Spleen (tissue), 11 donors: ENCODE measurements at regions not wholly inside any gene's neighbourhood (a gene's known extent, or its start where the extent isn't known, plus 50 kb on each side); places are given as distances from the start of the nearest gene placed in this dataset.

ENCODE experiments used
- DNase-seq: peaks from one replicate; pipeline ENCODE4 v3.0.0-alpha.2; 2020
- H3K27ac ChIP-seq, 8 donors: fragments of 200-600 bp; sonication (generic) in 7 of 8; 1 replicate in 4 of 8; 2 replicates in 4 of 8; pipeline versions ENCODE4 v1.5.0 to v1.8.0; 2016 to 2021; ENCODE audit warnings: inconsistent platforms in 4 of 8, mild to moderate bottlenecking in 4 of 8, moderate library complexity in 1 of 8
- H3K27me3 ChIP-seq, 7 donors: fragments of 200-600 bp; sonication (generic) in 6 of 7; replicated peaks in 1 of 7; 1 replicate in 4 of 7; 2 replicates in 3 of 7; pipeline versions ENCODE4 v1.5.0 to v1.8.0; 2016 to 2021; ENCODE audit warnings: inconsistent platforms in 3 of 7, mild to moderate bottlenecking in 1 of 7
- H3K36me3 ChIP-seq, 6 donors: fragments of 200-600 bp; sonication (generic) in 5 of 6; 1 replicate in 4 of 6; 2 replicates in 2 of 6; pipeline versions ENCODE4 v1.5.0 to v1.8.0; 2016 to 2021; ENCODE audit warnings: inconsistent platforms in 2 of 6
- H3K4me1 ChIP-seq, 6 donors: fragments of 200-600 bp; sonication (generic) in 5 of 6; 1 replicate in 3 of 6; 2 replicates in 3 of 6; pipeline versions ENCODE4 v1.5.0 to v1.8.0; 2016 to 2021; ENCODE audit warnings: inconsistent platforms in 3 of 6
- H3K4me3 ChIP-seq, 8 donors: fragments of 200-600 bp; sonication (generic) in 7 of 8; 1 replicate in 4 of 8; 2 replicates in 4 of 8; pipeline versions ENCODE4 v1.5.0 to v1.8.0; 2016 to 2021; ENCODE audit warnings: inconsistent platforms in 4 of 8, mild to moderate bottlenecking in 4 of 8, moderate library complexity in 2 of 8
- H3K9me3 ChIP-seq, 8 donors: fragments of 200-600 bp; sonication (generic) in 7 of 8; 1 replicate in 4 of 8; 2 replicates in 4 of 8; pipeline versions ENCODE4 v1.5.0 to v1.8.0; 2016 to 2021; ENCODE audit warnings: inconsistent platforms in 4 of 8
- CTCF ChIP-seq, 11 experiments: fragments of 200-600 bp in 7 of 11; fragments of 450-650 bp in 4 of 11; sonication (generic) in 4 of 11; IDR thresholded peaks in 8 of 11; conservative IDR thresholded peaks in 3 of 11; 1 replicate in 7 of 11; 2 replicates in 4 of 11; pipeline versions ENCODE4 v1.4.0 to v1.8.0; 2016 to 2021; ENCODE audit warnings: antibody characterized with exemption in 11 of 11, inconsistent platforms in 4 of 11, mild to moderate bottlenecking in 1 of 11
- POLR2A ChIP-seq, 3 donors: fragments of 450-650 bp; IDR thresholded peaks; one replicate each; pipeline ENCODE4 v1.5.1; 2017; ENCODE audit warnings: antibody characterized with exemption in 3 of 3, mild to moderate bottlenecking in 1 of 3
- POLR2AphosphoS5 ChIP-seq, 3 donors: sonication (generic); formaldehyde crosslinking; IDR thresholded peaks; one replicate each; pipeline ENCODE4 v1.5.1; 2017; ENCODE audit warnings: antibody characterized with exemption in 3 of 3
- WGBS, 5 donors: extraction: QIAGEN DNeasy Blood & Tissue Kit in 3 of 5; methylation state at CpG; one replicate each; pipeline versions ENCODE4 v1.1.5 to v1.1.7; 2013 to 2018; 5-methylcytosine and 5-hydroxymethylcytosine counted together
- intact Hi-C: fragments of 100-400 bp; cut with DNase I; formaldehyde crosslinking; loops from one replicate; pipeline ENCODE4 v1.15.0; 2023; ENCODE audit warnings: low total_unique reads
- donor health status: healthy with polysubstance abuse.
- donor health status: DM: no; HTN: no; CAD: no; lungs with moderate emphysema.
- donor health status: DM: no; HTN: no; CAD: no.
- donor health status: Bipolar disorder and iron deficiency.
- donor health status: healthy.
- donor health status: DM: no; HTN: no; CAD: no.
- donor health status: DM: yes; HTN: yes; CAD: no.

- H3K27ac ChIP-seq, result no peak overlapping the region
- intact Hi-C loops, result no loop called here
- 59 to 85% (median 73%) methylated on average over 3 of the region's 3 CpGs for WGBS, 5 donors
- no peaks in the 10 kb centered on the region for H3K36me3 ChIP-seq
- peaks cover 0 to 15% (median 0%) of the 10 kb centered on the region in 8 donors for H3K9me3 ChIP-seq
- H3K4me1 ChIP-seq, result no peaks in the 10 kb centered on the region
- DNase-seq, result no peak
- TF ChIP-seq POLR2AphosphoS5 (IDR thresholded peaks at IDR 0.05), result no peak
- no peak for TF ChIP-seq CTCF (IDR thresholded peaks at IDR 0.05 in 8 of 11, conservative IDR thresholded peaks at IDR 0.05 in 3 of 11)
- TF ChIP-seq POLR2A (IDR thresholded peaks at IDR 0.05), result no peak
- no peak overlapping the region for H3K4me3 ChIP-seq
- no peaks in the 10 kb centered on the region for H3K27me3 ChIP-seq
Observed at GRCh38 chr4:144442713-144443112, 203.2 kb upstream of the HHIP start.

GRCh38 chr4:144449611-144450010, 196.3 kb upstream of the HHIP start:
- TF ChIP-seq POLR2AphosphoS5 (IDR thresholded peaks at IDR 0.05) (no peak), POLR2A (IDR thresholded peaks at IDR 0.05) (no peak), CTCF (IDR thresholded peaks at IDR 0.05 in 8 of 11, conservative IDR thresholded peaks at IDR 0.05 in 3 of 11) (no peak)
- peak overlapping the region in 1 of 8 donors; percentile 21 for H3K27ac ChIP-seq
- WGBS, 5 donors, result 68 to 81% (median 78%) methylated on average over 10 of the region's 10 CpGs
- no peaks in the 10 kb centered on the region for H3K27me3 ChIP-seq
- no peaks in the 10 kb centered on the region for H3K36me3 ChIP-seq
- no peak overlapping the region for H3K4me3 ChIP-seq
- no peaks in the 10 kb centered on the region for H3K4me1 ChIP-seq
- intact Hi-C loops, result no loop called here
- DNase-seq, result peak; percentile 37
- H3K9me3 ChIP-seq, result peaks cover 0 to 4% (median 0%) of the 10 kb centered on the region in 8 donors

- WGBS, 5 donors, result 74 to 83% (median 78%) methylated on average over 2 of the region's 2 CpGs
- H3K27ac ChIP-seq, result no peak overlapping the region
- no peak for DNase-seq
- peaks cover 0 to 4% (median 0%) of the 10 kb centered on the region in 8 donors for H3K9me3 ChIP-seq
- no peaks in the 10 kb centered on the region for H3K36me3 ChIP-seq
- TF ChIP-seq CTCF (IDR thresholded peaks at IDR 0.05 in 8 of 11, conservative IDR thresholded peaks at IDR 0.05 in 3 of 11) (no peak), POLR2A (IDR thresholded peaks at IDR 0.05) (no peak), POLR2AphosphoS5 (IDR thresholded peaks at IDR 0.05) (no peak)
- intact Hi-C loops, result no loop called here
- no peak overlapping the region for H3K4me3 ChIP-seq
- peaks cover 0 to 2% (median 0%) of the 10 kb centered on the region in 7 donors for H3K27me3 ChIP-seq
- H3K4me1 ChIP-seq, result no peaks in the 10 kb centered on the region
Observed at GRCh38 chr4:144450526-144450925, 195.4 kb upstream of the HHIP start.

- Histone ChIP-seq H3K27me3 (peaks cover 0 to 4% (median 0%) of the 10 kb centered on the region in 7 donors), H3K9me3 (no peaks in the 10 kb centered on the region), H3K4me3 (no peak overlapping the region), H3K27ac (no peak overlapping the region), H3K36me3 (no peaks in the 10 kb centered on the region), H3K4me1 (no peaks in the 10 kb centered on the region)
- 37 to 57% (median 45%) methylated on average over 3 of the region's 3 CpGs for WGBS, 5 donors
- DNase-seq, result no peak
- TF ChIP-seq CTCF (IDR thresholded peaks at IDR 0.05 in 8 of 11, conservative IDR thresholded peaks at IDR 0.05 in 3 of 11) (no peak), POLR2A (IDR thresholded peaks at IDR 0.05) (no peak), POLR2AphosphoS5 (IDR thresholded peaks at IDR 0.05) (no peak)
- intact Hi-C loops, result no loop called here
Observed at GRCh38 chr4:144451766-144452450, 194.0 kb upstream of the HHIP start.
